ENCODE measurements at regions not wholly inside any gene's neighbourhood (a gene's known extent, or its start where the extent isn't known, plus 50 kb on each side); places are given as distances from the start of the nearest gene placed in this dataset.
A peak's percentile ranks its signal among the peaks of the same experiment; 100 is the strongest.

GRCh38 chr7:67608806-67609205 is 612.2 kb downstream of the TYW1 start:
- Histone ChIP-seq H3K4me3 (ENCODE audit: low read length) (no peak overlapping the region), H3K4me1 (ENCODE audit: insufficient read depth, low read length) (peaks cover 5% of the 10 kb centered on the region; the same call in 1 of the 2 replicates), H3K9me3 (ENCODE audit: insufficient read depth, low read depth, low read length) (peaks cover 4% of the 10 kb centered on the region), H3K36me3 (ENCODE audit: insufficient read depth, low read depth, low read length) (no peaks in the 10 kb centered on the region), H3K9ac (ENCODE audit: low read depth, low read length) (no peak overlapping the region), H3K27ac (ENCODE audit: low read length) (no peak overlapping the region), H3K27me3 (ENCODE audit: insufficient read depth, low read length) (no peaks in the 10 kb centered on the region)

- H3K9ac ChIP-seq (ENCODE audit: low read depth, low read length), result no peak overlapping the region
- H3K4me1 ChIP-seq (ENCODE audit: insufficient read depth, low read length), result peaks cover 5% of the 10 kb centered on the region; the same call in 1 of the 2 replicates
- H3K27ac ChIP-seq (ENCODE audit: low read length), result no peak overlapping the region
- no peaks in the 10 kb centered on the region for H3K27me3 ChIP-seq (ENCODE audit: insufficient read depth, low read length)
- H3K36me3 ChIP-seq (ENCODE audit: insufficient read depth, low read depth, low read length), result no peaks in the 10 kb centered on the region
- peaks cover 4% of the 10 kb centered on the region for H3K9me3 ChIP-seq (ENCODE audit: insufficient read depth, low read depth, low read length)
- H3K4me3 ChIP-seq (ENCODE audit: low read length), result no peak overlapping the region
Observed at GRCh38 chr7:67610897-67611296, 614.3 kb downstream of the TYW1 start.

- H3K27me3 ChIP-seq (ENCODE audit: insufficient read depth, low read length), result peaks cover 10% of the 10 kb centered on the region; the same call in 1 of the 2 replicates
- H3K27ac ChIP-seq (ENCODE audit: low read length), result no peak overlapping the region
- no peaks in the 10 kb centered on the region for H3K36me3 ChIP-seq (ENCODE audit: insufficient read depth, low read depth, low read length)
Observed at GRCh38 chr7:67614843-67615242, 618.2 kb downstream of the TYW1 start.

GRCh38 chr7:67616517-67616916 is 619.9 kb downstream of the TYW1 start:
- Histone ChIP-seq H3K4me3 (ENCODE audit: low read length) (no peak overlapping the region), H3K27ac (ENCODE audit: low read length) (no peak overlapping the region), H3K9me3 (ENCODE audit: insufficient read depth, low read depth, low read length) (peaks cover 4% of the 10 kb centered on the region), H3K27me3 (ENCODE audit: insufficient read depth, low read length) (peaks cover 18% of the 10 kb centered on the region; the same call in 1 of the 2 replicates), H3K36me3 (ENCODE audit: insufficient read depth, low read depth, low read length) (no peaks in the 10 kb centered on the region), H3K4me1 (ENCODE audit: insufficient read depth, low read length) (peaks cover 5% of the 10 kb centered on the region; the same call in 1 of the 2 replicates), H3K9ac (ENCODE audit: low read depth, low read length) (no peak overlapping the region)

More at GRCh38 chr7:67614843-67615242, 618.2 kb downstream of the TYW1 start:
- peaks cover 4% of the 10 kb centered on the region for H3K9me3 ChIP-seq (ENCODE audit: insufficient read depth, low read depth, low read length)
- no peak overlapping the region for H3K9ac ChIP-seq (ENCODE audit: low read depth, low read length)
- peaks cover 5% of the 10 kb centered on the region; the same call in 1 of the 2 replicates for H3K4me1 ChIP-seq (ENCODE audit: insufficient read depth, low read length)
- no peak overlapping the region for H3K4me3 ChIP-seq (ENCODE audit: low read length)

- H3K27me3 ChIP-seq (ENCODE audit: insufficient read depth, low read length), result peaks cover 25% of the 10 kb centered on the region
- H3K9me3 ChIP-seq (ENCODE audit: insufficient read depth, low read depth, low read length), result no peaks in the 10 kb centered on the region
- H3K4me1 ChIP-seq (ENCODE audit: insufficient read depth, low read length), result peaks cover 5% of the 10 kb centered on the region; the same call in 1 of the 2 replicates
- H3K27ac ChIP-seq (ENCODE audit: low read length), result no peak overlapping the region
- H3K4me3 ChIP-seq (ENCODE audit: low read length), result no peak overlapping the region
- H3K36me3 ChIP-seq (ENCODE audit: insufficient read depth, low read depth, low read length), result no peaks in the 10 kb centered on the region
- H3K9ac ChIP-seq (ENCODE audit: low read depth, low read length), result no peak overlapping the region
Observed at GRCh38 chr7:67618556-67619162, 622.0 kb downstream of the TYW1 start.

GRCh38 chr7:67619175-67619574 is 622.5 kb downstream of the TYW1 start:
- no peaks in the 10 kb centered on the region for H3K9me3 ChIP-seq (ENCODE audit: insufficient read depth, low read depth, low read length)
- H3K27me3 ChIP-seq (ENCODE audit: insufficient read depth, low read length), result peaks cover 25% of the 10 kb centered on the region
- peaks cover 5% of the 10 kb centered on the region; the same call in 1 of the 2 replicates for H3K4me1 ChIP-seq (ENCODE audit: insufficient read depth, low read length)
- H3K27ac ChIP-seq (ENCODE audit: low read length), result no peak overlapping the region
- H3K36me3 ChIP-seq (ENCODE audit: insufficient read depth, low read depth, low read length), result no peaks in the 10 kb centered on the region
- no peak overlapping the region for H3K9ac ChIP-seq (ENCODE audit: low read depth, low read length)
- H3K4me3 ChIP-seq (ENCODE audit: low read length), result no peak overlapping the region

- no peak overlapping the region for H3K27ac ChIP-seq (ENCODE audit: low read length)
- peaks cover 5% of the 10 kb centered on the region; the same call in 1 of the 2 replicates for H3K4me1 ChIP-seq (ENCODE audit: insufficient read depth, low read length)
- H3K27me3 ChIP-seq (ENCODE audit: insufficient read depth, low read length), result peaks cover 25% of the 10 kb centered on the region
Observed at GRCh38 chr7:67620216-67620933, 623.7 kb downstream of the TYW1 start.

GRCh38 chr7:67621704-67622103 is 625.1 kb downstream of the TYW1 start:
- H3K27me3 ChIP-seq (ENCODE audit: insufficient read depth, low read length), result peaks cover 32% of the 10 kb centered on the region
- H3K9me3 ChIP-seq (ENCODE audit: insufficient read depth, low read depth, low read length), result no peaks in the 10 kb centered on the region
- H3K9ac ChIP-seq (ENCODE audit: low read depth, low read length), result no peak overlapping the region
- H3K36me3 ChIP-seq (ENCODE audit: insufficient read depth, low read depth, low read length), result no peaks in the 10 kb centered on the region
- no peak overlapping the region for H3K27ac ChIP-seq (ENCODE audit: low read length)
- H3K4me1 ChIP-seq (ENCODE audit: insufficient read depth, low read length), result peaks cover 8% of the 10 kb centered on the region; the same call in 1 of the 2 replicates
- H3K4me3 ChIP-seq (ENCODE audit: low read length), result no peak overlapping the region

More at GRCh38 chr7:67620216-67620933, 623.7 kb downstream of the TYW1 start:
- H3K4me3 ChIP-seq (ENCODE audit: low read length), result no peak overlapping the region
- no peak overlapping the region for H3K9ac ChIP-seq (ENCODE audit: low read depth, low read length)
- H3K9me3 ChIP-seq (ENCODE audit: insufficient read depth, low read depth, low read length), result no peaks in the 10 kb centered on the region
- H3K36me3 ChIP-seq (ENCODE audit: insufficient read depth, low read depth, low read length), result no peaks in the 10 kb centered on the region

- peak overlapping the region; percentile 52; the same call in 1 of the 2 replicates for H3K9ac ChIP-seq (ENCODE audit: low read depth, low read length)
- no peaks in the 10 kb centered on the region for H3K36me3 ChIP-seq (ENCODE audit: insufficient read depth, low read depth, low read length)
- H3K27me3 ChIP-seq (ENCODE audit: insufficient read depth, low read length), result peaks cover 22% of the 10 kb centered on the region
- H3K4me3 ChIP-seq (ENCODE audit: low read length), result peak overlapping the region; percentile 65
- peaks cover 3% of the 10 kb centered on the region; the same call in 1 of the 2 replicates for H3K4me1 ChIP-seq (ENCODE audit: insufficient read depth, low read length)
- H3K9me3 ChIP-seq (ENCODE audit: insufficient read depth, low read depth, low read length), result no peaks in the 10 kb centered on the region
- no peak overlapping the region for H3K27ac ChIP-seq (ENCODE audit: low read length)
Observed at GRCh38 chr7:67625257-67625737, 628.7 kb downstream of the TYW1 start.

GRCh38 chr7:67631476-67631875 is 634.8 kb downstream of the TYW1 start:
- Histone ChIP-seq H3K27ac (ENCODE audit: low read length) (no peak overlapping the region), H3K9me3 (ENCODE audit: insufficient read depth, low read depth, low read length) (no peaks in the 10 kb centered on the region), H3K4me1 (ENCODE audit: insufficient read depth, low read length) (no peaks in the 10 kb centered on the region), H3K4me3 (ENCODE audit: low read length) (no peak overlapping the region), H3K27me3 (ENCODE audit: insufficient read depth, low read length) (no peaks in the 10 kb centered on the region), H3K36me3 (ENCODE audit: insufficient read depth, low read depth, low read length) (no peaks in the 10 kb centered on the region), H3K9ac (ENCODE audit: low read depth, low read length) (no peak overlapping the region)

- Histone ChIP-seq H3K27ac (ENCODE audit: low read length) (no peak overlapping the region), H3K36me3 (ENCODE audit: insufficient read depth, low read depth, low read length) (no peaks in the 10 kb centered on the region), H3K27me3 (ENCODE audit: insufficient read depth, low read length) (no peaks in the 10 kb centered on the region), H3K9ac (ENCODE audit: low read depth, low read length) (no peak overlapping the region), H3K9me3 (ENCODE audit: insufficient read depth, low read depth, low read length) (no peaks in the 10 kb centered on the region), H3K4me3 (ENCODE audit: low read length) (no peak overlapping the region), H3K4me1 (ENCODE audit: insufficient read depth, low read length) (no peaks in the 10 kb centered on the region)
Observed at GRCh38 chr7:67635271-67635670, 638.6 kb downstream of the TYW1 start.

All from iPS-20b (cell line).